OCI-LY7 (cell line): ENCODE measurements at regions not wholly inside any gene's neighbourhood (a gene's known extent, or its start where the extent isn't known, plus 50 kb on each side); places are given as distances from the start of the nearest gene placed in this dataset.

Experiments
- BruUV-seq: library from RNA; stranded (reverse); fragments of 400-500 nt; replicated peaks from 2 replicates; lab custom pipeline; 2021; lab: Mats Ljungman, UMichigan
- CTCF ChIA-PET: fragments of 300-600 bp; sonication (Branson Sonifier 250); formaldehyde crosslinking; loops from one replicate; lab custom pipeline; 2022; ENCODE audit warnings: antibody characterized with exemption; ENCODE audit not compliant: unreplicated experiment; lab: Charles Lee
- POLR2A ChIA-PET: fragments of 300-600 bp; sonication (Branson Sonifier 250); formaldehyde crosslinking; loops from one replicate; lab custom pipeline; 2022; ENCODE audit warnings: antibody characterized with exemption; lab: Charles Lee
- DNase-seq: peaks from one replicate; pipeline ENCODE4 v3.0.0-alpha.2; 2015; ENCODE audit warnings: low spot score
- H2AFZ ChIP-seq: fragments of 200-600 bp; sonication (generic), shearing (Covaris generic); 2 replicates; pipeline ENCODE4 v1.6.1; 2014; ENCODE audit warnings: mild to moderate bottlenecking, antibody characterized with exemption, low read length, moderate library complexity
- H3K27ac ChIP-seq: fragments of 200-600 bp; sonication (generic); 2 replicates; pipeline ENCODE4 v1.5.1; 2014; ENCODE audit warnings: mixed run types, low read depth, mild to moderate bottlenecking, moderate library complexity, low read length, inconsistent platforms; ENCODE audit not compliant: poor library complexity, severe bottlenecking
- H3K36me3 ChIP-seq: fragments of 200-600 bp; sonication (generic); 2 replicates; pipeline ENCODE4 v1.6.1; 2014; ENCODE audit warnings: mild to moderate bottlenecking, antibody characterized with exemption, low read length, moderate library complexity, mixed read lengths; ENCODE audit not compliant: insufficient read depth
- H3K4me1 ChIP-seq: fragments of 200-600 bp; sonication (generic); 2 replicates; pipeline ENCODE4 v1.5.1; 2014; ENCODE audit warnings: mild to moderate bottlenecking, low read length; ENCODE audit not compliant: insufficient read depth, poor library complexity, severe bottlenecking
- H3K4me2 ChIP-seq: fragments of 200-600 bp; sonication (generic); 2 replicates; pipeline ENCODE4 v1.6.1; 2014; ENCODE audit warnings: mild to moderate bottlenecking, low read length
- H3K4me3 ChIP-seq: fragments of 200-600 bp; sonication (generic); 2 replicates; pipeline ENCODE4 v1.5.1; 2014; ENCODE audit warnings: mild to moderate bottlenecking, low read depth, low read length; ENCODE audit not compliant: poor library complexity, severe bottlenecking
- H3K79me2 ChIP-seq: fragments of 200-600 bp; sonication (generic); 2 replicates; pipeline ENCODE4 v1.6.1; 2016; ENCODE audit warnings: low read depth, mild to moderate bottlenecking, low read length, moderate library complexity, mixed read lengths; ENCODE audit not compliant: insufficient read depth
- H3K9me2 ChIP-seq: fragments of 200-600 bp; sonication (generic); 2 replicates; pipeline ENCODE4 v1.6.1; 2016; ENCODE audit warnings: mild to moderate bottlenecking, low read length, mixed read lengths; ENCODE audit not compliant: insufficient read depth
- H3K9me3 ChIP-seq: fragments of 200-600 bp; sonication (generic); 2 replicates; pipeline ENCODE4 v1.6.1; 2014; ENCODE audit warnings: mild to moderate bottlenecking, mixed run types, low read length, mixed read lengths
- H4K20me1 ChIP-seq: fragments of 200-600 bp; sonication (generic); 2 replicates; pipeline ENCODE4 v1.6.1; 2014; ENCODE audit warnings: mild to moderate bottlenecking, antibody characterized with exemption, low read length, moderate library complexity, mixed read lengths; ENCODE audit not compliant: insufficient read depth
- EZH2phosphoT487 ChIP-seq: fragments of 200-600 bp; sonication (generic); IDR thresholded peaks from 2 replicates; pipeline ENCODE4 v1.6.1; 2018; ENCODE audit warnings: low read depth, borderline replicate concordance, mild to moderate bottlenecking, mixed run types, antibody characterized with exemption, low read length, moderate library complexity, mixed read lengths
- intact Hi-C: fragments of 100-400 bp; cut with micrococcal nuclease; formaldehyde crosslinking; loops from one replicate; pipeline ENCODE4 v1.10.0; 2022; ENCODE audit not compliant: unreplicated experiment
- TF ChIP-seq, protein P1 (sequence below): fragments of 200-600 bp; sonication (generic); conservative IDR thresholded peaks from 2 replicates; pipeline ENCODE4 v1.5.1; 2014; ENCODE audit warnings: mild to moderate bottlenecking, antibody characterized with exemption, low read length, moderate library complexity, mixed read lengths

DNA sequence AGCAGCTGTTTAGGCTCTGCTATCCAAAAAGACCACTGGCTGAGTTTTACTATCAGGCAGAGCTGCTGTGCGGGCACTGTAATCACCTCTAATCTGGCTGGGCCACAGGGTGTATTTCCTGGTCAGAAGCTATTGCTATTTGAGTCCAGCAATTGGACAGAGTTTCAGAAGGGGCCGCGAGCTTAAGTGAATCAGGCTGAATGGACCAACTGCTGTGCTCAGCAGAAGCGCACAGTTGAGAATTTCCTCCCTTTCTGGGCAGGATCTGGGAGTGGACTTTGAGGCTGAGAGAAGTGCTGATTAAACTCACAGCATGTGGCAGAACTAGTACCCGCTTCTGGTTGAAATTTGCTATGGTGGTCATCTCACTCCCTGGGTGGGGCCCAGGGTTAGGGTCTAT, 251.8 kb downstream of the INSIG2 start:
- Histone ChIP-seq H3K4me1 (no peaks in the 10 kb centered on the region), H4K20me1 (no peaks in the 10 kb centered on the region), H3K36me3 (no peaks in the 10 kb centered on the region), H3K9me3 (0 out of 2 replicates have a peak, but pooled peaks cover 12% of the 10 kb centered on the region), H3K27ac (no peak overlapping the region), H3K4me2 (no peak overlapping the region), H3K79me2 (no peaks in the 10 kb centered on the region), H3K4me3 (no peak overlapping the region), H3K9me2 (no peaks in the 10 kb centered on the region), H2AFZ (no peak overlapping the region)
- BruUV-seq, result no TSS peak
- no peak for DNase-seq
- POLR2A ChIA-PET, result no interaction called here
- TF ChIP-seq EZH2phosphoT487, result no peak
- TF ChIP-seq, protein P1, sequence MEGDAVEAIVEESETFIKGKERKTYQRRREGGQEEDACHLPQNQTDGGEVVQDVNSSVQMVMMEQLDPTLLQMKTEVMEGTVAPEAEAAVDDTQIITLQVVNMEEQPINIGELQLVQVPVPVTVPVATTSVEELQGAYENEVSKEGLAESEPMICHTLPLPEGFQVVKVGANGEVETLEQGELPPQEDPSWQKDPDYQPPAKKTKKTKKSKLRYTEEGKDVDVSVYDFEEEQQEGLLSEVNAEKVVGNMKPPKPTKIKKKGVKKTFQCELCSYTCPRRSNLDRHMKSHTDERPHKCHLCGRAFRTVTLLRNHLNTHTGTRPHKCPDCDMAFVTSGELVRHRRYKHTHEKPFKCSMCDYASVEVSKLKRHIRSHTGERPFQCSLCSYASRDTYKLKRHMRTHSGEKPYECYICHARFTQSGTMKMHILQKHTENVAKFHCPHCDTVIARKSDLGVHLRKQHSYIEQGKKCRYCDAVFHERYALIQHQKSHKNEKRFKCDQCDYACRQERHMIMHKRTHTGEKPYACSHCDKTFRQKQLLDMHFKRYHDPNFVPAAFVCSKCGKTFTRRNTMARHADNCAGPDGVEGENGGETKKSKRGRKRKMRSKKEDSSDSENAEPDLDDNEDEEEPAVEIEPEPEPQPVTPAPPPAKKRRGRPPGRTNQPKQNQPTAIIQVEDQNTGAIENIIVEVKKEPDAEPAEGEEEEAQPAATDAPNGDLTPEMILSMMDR, result no peak
- intact Hi-C loops, result no loop called here
- CTCF ChIA-PET, result no interaction called here

DNA sequence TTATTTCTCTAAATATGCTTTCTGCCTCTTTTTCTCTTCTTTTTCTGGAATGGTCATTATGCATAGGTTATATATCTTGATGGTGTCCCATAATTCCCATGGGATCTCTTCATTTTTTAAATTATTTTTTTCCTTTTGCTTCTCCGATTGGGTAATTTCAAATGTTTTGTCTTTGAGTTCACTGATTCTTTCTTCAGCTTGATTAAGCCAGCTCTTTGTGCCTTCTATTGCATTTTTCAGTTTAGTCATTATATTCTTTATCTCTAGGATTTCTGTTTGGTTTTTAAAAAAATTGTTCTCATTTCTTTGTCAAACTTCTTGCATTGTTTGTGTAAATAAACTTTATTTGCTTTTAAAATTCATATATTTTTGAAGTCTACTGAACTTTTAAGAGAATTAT, 251.1 kb downstream of the INSIG2 start:
- Histone ChIP-seq H3K4me3 (no peak overlapping the region), H4K20me1 (no peaks in the 10 kb centered on the region), H3K9me2 (no peaks in the 10 kb centered on the region), H3K36me3 (no peaks in the 10 kb centered on the region), H3K27ac (no peak overlapping the region), H2AFZ (no peak overlapping the region), H3K9me3 (0 out of 2 replicates have a peak, but pooled peaks cover 12% of the 10 kb centered on the region), H3K79me2 (no peaks in the 10 kb centered on the region), H3K4me2 (no peak overlapping the region), H3K4me1 (no peaks in the 10 kb centered on the region)
- intact Hi-C loops, result no loop called here
- TF ChIP-seq, protein P1, result no peak
- no peak for TF ChIP-seq EZH2phosphoT487
- BruUV-seq, result no TSS peak
- DNase-seq, result no peak
- CTCF ChIA-PET, result no interaction called here
- POLR2A ChIA-PET, result no interaction called here

DNA sequence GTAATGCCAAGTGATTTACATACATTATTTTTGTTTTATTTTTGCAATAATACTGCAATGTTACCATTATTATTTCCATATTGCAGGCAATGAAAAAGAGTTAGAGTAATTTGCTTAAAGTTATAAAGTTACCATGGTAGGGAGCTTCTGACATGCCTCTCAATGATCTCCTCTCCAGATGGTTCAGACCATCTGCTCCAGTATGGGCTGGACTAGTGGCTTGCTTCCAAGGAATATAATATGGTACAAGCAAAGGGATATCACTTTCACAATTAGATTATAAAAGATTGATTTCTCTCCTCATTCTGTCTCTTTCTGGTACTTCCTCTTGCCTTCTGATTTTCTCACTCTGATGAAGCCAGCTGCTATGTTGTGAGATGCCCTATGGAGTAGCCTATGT, 245.4 kb downstream of the INSIG2 start:
- Histone ChIP-seq H3K27ac (no peak overlapping the region), H3K9me3 (0 out of 2 replicates have a peak, but pooled peaks cover under 1% of the 10 kb centered on the region), H4K20me1 (no peaks in the 10 kb centered on the region), H3K4me3 (no peak overlapping the region), H3K36me3 (no peaks in the 10 kb centered on the region), H2AFZ (no peak overlapping the region), H3K79me2 (no peaks in the 10 kb centered on the region), H3K4me1 (no peaks in the 10 kb centered on the region), H3K4me2 (no peak overlapping the region), H3K9me2 (no peaks in the 10 kb centered on the region)
- ChIA-PET POLR2A (no interaction called here), CTCF (interaction anchor here (0.7 kb wide), 1 partner anchor 13 kb away, joined by 3 read pairs; no protein-coding TSS in a partner anchor)
- no peak for TF ChIP-seq EZH2phosphoT487
- TF ChIP-seq, protein P1, result no peak
- intact Hi-C loops, result no loop called here
- BruUV-seq, result no TSS peak
- no peak for DNase-seq
